Breast epithelium (tissue), 3 donors: ENCODE measurements at regions not wholly inside any gene's neighbourhood (a gene's known extent, or its start where the extent isn't known, plus 50 kb on each side); places are given as distances from the start of the nearest gene placed in this dataset.
A peak's percentile ranks its signal among the peaks of the same experiment; 100 is the strongest.

Experiments used
- CTCF ChIP-seq, 3 donors: fragments of 450-650 bp; IDR thresholded peaks; one replicate each; pipeline ENCODE4 v1.5.1; 2016 to 2017; ENCODE audit warnings: antibody characterized with exemption in 3 of 3, mild to moderate bottlenecking in 3 of 3, moderate library complexity in 3 of 3
- POLR2A ChIP-seq: fragments of 450-650 bp; IDR thresholded peaks from one replicate; pipeline ENCODE4 v1.6.1; 2016; ENCODE audit warnings: antibody characterized with exemption, mild to moderate bottlenecking, moderate library complexity
- POLR2AphosphoS5 ChIP-seq, 3 donors: sonication (generic); formaldehyde crosslinking; IDR thresholded peaks; one replicate each; pipeline ENCODE4 v1.6.1; 2017; ENCODE audit warnings: antibody characterized with exemption in 3 of 3

GRCh38 chr9:107137495-107138202 lies 145.4 kb upstream of the RAD23B start:
- no peak for TF ChIP-seq POLR2A
- no peak for TF ChIP-seq POLR2AphosphoS5 (IDR thresholded peaks at IDR 0.05)
- peak in 2 of 3 donors; percentile 38 to 46 for TF ChIP-seq CTCF (IDR thresholded peaks at IDR 0.05)
